ENCODE measurements at regions not wholly inside any gene's neighbourhood (a gene's known extent, or its start where the extent isn't known, plus 50 kb on each side); places are given as distances from the start of the nearest gene placed in this dataset.

DNA sequence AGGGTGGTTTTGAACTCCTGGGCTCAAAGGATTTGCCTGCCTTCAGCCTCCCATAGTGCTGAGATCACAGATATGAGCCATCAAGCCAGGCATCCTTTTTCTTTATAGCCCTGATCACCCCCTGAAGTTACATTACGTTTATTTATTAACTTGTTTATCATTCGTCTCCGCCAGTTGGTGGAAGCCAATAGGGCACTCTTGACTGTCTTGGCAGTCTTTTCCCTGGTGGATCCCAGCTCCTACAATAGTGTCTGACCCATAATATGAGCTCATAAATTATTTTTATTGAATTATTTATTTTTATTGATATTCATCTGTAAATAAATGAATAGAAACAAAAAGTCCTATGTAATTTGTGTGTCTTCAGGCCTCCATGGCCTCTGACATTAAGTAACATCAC lies 484.3 kb upstream of the FAT1 start:
- no peak for DNase-seq (ENCODE audit: low read depth)
- no peak overlapping the region for H3K4me3 ChIP-seq (ENCODE audit: low read depth, low read length)
- TF ChIP-seq, protein P1, sequence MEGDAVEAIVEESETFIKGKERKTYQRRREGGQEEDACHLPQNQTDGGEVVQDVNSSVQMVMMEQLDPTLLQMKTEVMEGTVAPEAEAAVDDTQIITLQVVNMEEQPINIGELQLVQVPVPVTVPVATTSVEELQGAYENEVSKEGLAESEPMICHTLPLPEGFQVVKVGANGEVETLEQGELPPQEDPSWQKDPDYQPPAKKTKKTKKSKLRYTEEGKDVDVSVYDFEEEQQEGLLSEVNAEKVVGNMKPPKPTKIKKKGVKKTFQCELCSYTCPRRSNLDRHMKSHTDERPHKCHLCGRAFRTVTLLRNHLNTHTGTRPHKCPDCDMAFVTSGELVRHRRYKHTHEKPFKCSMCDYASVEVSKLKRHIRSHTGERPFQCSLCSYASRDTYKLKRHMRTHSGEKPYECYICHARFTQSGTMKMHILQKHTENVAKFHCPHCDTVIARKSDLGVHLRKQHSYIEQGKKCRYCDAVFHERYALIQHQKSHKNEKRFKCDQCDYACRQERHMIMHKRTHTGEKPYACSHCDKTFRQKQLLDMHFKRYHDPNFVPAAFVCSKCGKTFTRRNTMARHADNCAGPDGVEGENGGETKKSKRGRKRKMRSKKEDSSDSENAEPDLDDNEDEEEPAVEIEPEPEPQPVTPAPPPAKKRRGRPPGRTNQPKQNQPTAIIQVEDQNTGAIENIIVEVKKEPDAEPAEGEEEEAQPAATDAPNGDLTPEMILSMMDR (conservative IDR thresholded peaks at IDR 0.05; ENCODE audit: low read depth, low read length) = no peak

DNA sequence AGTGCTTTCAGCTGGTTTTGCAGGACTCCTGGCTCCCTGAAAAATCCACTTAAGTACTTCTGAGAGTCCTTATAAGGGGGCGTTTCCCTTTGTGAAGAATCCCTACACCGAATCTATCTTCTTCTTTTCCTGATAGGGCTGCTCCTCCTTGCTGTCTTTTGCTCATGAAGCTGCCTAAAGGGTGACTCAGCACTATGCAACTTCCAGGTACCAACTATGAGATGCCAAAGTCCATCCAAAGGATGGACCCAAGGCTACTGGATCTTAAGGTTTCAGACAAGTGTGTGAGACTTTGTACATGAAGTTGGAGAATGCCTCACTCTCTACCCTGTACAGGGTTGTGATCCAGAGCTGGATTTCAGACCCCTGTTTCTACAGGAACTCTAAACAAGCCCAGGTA lies 485.0 kb upstream of the FAT1 start:
- no peak overlapping the region for H3K4me3 ChIP-seq (ENCODE audit: low read depth, low read length)
- TF ChIP-seq, protein P1 (conservative IDR thresholded peaks at IDR 0.05; ENCODE audit: low read depth, low read length) = no peak
- DNase-seq (ENCODE audit: low read depth) = no peak

DNA sequence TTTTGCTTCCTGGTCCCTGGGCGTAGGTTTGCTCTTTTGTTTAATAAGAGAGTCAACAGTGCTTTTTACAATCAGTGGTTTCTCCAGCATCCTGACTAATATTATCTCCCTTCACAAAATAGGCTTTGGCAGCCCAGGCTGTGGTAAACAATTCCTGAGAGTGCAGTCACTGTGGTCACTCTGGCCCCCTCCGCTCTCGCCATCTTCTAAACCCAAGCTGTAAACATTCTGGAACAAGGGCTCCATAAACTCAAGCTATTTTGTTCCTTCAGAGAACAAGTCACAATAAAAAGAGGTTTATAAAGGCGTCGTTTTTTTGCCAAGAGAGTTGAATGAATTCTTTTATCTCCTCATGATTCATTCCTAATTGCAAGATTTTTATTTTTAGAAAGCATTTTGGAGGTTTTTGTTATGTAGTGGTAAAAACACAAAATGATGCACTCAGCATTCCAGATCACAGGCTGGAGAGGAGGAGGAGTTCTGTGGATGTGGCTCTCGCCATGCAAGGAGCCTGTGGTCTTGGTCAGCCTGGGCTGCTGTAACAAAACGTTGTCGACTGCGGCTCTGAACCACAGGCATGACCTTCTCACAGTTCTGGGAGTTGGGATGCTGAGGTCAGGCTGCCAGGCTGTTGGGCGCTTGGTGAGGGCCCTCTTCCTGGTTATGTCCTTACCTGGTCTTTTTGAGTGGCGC lies 486.4 kb upstream of the FAT1 start:
- no peak for DNase-seq (ENCODE audit: low read depth)
- TF ChIP-seq, protein P1 (conservative IDR thresholded peaks at IDR 0.05; ENCODE audit: low read depth, low read length) = no peak
- no peak overlapping the region for H3K4me3 ChIP-seq (ENCODE audit: low read depth, low read length)

DNA sequence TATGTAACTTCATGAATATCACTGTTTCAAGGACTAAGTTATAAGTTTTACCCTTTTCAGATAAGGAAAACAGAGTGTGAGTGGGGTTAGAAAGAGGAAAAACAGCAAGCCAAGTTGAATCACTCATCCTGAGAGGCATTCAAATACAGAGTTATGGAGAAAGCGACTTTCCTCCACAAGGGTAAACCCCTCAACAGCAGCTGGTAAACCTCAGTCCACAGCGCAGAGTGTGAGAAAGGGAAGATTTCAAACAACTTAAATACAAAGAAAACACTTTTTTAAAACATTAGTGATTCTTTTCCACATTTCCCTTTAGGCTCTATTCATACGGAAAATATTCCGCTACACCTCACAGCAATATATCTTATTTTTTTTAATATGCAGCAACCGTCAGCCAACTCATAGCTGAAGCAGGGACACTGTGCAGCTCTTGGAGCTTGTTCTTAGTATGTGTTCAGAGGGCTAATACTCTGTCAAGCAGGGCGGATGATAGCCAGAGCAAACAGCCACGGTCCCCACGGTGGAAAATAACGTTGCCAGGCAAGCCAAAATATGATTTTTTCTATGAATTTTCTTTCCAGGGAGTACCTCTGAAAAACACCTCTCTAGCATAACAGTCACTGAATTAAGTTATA lies 488.9 kb upstream of the FAT1 start:
- TF ChIP-seq, protein P1 (conservative IDR thresholded peaks at IDR 0.05; ENCODE audit: low read depth, low read length) = no peak
- H3K4me3 ChIP-seq (ENCODE audit: low read depth, low read length) = no peak overlapping the region
- DNase-seq (ENCODE audit: low read depth) = no peak

DNA sequence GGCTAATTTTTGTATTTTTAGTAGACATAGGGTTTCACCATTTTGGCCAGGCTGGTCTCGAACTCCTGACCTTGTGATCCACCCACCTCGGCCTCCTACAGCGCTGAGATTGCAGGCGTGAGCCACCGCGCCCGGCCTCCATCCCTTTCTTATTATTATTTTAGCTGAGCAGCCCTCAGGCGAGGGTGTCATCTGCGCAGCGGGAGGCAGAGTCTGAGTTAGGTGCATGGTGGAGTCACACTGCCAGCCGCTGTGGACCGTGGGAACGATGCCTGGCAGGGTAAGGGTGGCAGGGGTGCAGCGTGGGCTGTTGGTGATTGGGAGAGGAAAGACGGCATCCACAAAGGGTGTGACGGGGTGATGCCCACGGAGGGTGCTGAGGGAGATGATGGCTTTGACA lies 491.8 kb upstream of the FAT1 start:
- TF ChIP-seq, protein P1 (conservative IDR thresholded peaks at IDR 0.05; ENCODE audit: low read depth, low read length) = no peak
- no peak overlapping the region for H3K4me3 ChIP-seq (ENCODE audit: low read depth, low read length)
- no peak for DNase-seq (ENCODE audit: low read depth)

DNA sequence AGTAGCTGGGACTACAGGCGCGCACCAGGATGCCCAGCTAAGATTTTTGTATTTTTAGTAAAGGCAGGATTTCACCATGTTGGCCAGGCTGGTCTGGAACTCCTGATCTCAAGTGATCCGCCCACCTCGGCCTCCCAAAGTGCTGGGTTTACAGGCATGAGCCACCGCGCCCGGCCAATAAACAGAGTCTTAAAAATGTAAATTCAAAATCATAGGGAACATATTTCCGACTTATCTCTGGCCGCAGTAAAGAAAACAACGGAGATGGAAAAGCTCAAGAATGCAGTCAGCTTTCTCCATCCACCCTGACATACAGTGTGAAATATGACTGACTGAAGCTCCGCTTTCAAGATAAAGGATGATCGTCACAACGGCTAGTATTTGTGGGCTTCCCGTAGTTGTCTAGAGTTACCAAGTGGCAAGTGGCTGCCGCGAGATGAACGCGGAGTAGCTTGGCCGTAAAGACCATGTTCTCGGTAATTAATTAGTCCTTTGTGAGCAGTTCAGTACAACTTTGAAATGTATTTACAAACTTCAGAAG lies 495.1 kb upstream of the FAT1 start:
- DNase-seq (ENCODE audit: low read depth) = no peak
- TF ChIP-seq, protein P1 (conservative IDR thresholded peaks at IDR 0.05; ENCODE audit: low read depth, low read length) = no peak
- H3K4me3 ChIP-seq (ENCODE audit: low read depth, low read length) = no peak overlapping the region
